Adrenal gland (tissue), 5 donors: ENCODE measurements at regions not wholly inside any gene's neighbourhood (a gene's known extent, or its start where the extent isn't known, plus 50 kb on each side); places are given as distances from the start of the nearest gene placed in this dataset.

Experiments
- POLR2A ChIP-seq, 2 donors: fragments of 450-650 bp; IDR thresholded peaks; one replicate each; pipeline ENCODE4 v1.6.1; 2017; ENCODE audit warnings: antibody characterized with exemption in 2 of 2, mild to moderate bottlenecking in 2 of 2, moderate library complexity in 1 of 2
- TF ChIP-seq, protein P1 (sequence below), 6 experiments: fragments of 450-650 bp in 4 of 6; fragments of 200-600 bp in 2 of 6; sonication (generic) in 1 of 6; IDR thresholded peaks; 1 replicate in 5 of 6; 2 replicates in 1 of 6; pipeline versions ENCODE4 v1.5.1 to v1.8.0; 2016 to 2021; ENCODE audit warnings: antibody characterized with exemption in 6 of 6, mild to moderate bottlenecking in 2 of 6, moderate library complexity in 1 of 6
- donor health status: DM: no; HTN: no; CAD: no.

DNA sequence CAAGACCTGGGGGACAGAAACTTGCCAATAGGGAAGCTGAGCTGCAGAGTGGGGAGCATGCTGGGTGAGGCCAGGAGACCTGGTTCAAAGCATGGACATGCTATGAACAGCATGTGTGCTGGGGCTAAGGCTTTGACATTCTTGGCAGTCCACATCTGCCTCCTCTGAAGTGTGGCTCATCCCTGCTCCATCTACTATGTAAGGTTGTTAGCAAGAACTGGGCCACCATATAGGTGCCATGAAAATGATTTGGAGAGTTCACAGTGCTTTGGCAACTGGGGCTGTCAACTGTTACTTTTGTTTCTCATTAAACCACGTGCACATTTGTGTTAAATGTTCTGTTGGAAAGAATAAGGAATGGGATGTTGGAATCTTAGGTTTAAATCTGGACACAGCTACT lies 311.1 kb downstream of the CDC5L start:
- TF ChIP-seq, protein P1, sequence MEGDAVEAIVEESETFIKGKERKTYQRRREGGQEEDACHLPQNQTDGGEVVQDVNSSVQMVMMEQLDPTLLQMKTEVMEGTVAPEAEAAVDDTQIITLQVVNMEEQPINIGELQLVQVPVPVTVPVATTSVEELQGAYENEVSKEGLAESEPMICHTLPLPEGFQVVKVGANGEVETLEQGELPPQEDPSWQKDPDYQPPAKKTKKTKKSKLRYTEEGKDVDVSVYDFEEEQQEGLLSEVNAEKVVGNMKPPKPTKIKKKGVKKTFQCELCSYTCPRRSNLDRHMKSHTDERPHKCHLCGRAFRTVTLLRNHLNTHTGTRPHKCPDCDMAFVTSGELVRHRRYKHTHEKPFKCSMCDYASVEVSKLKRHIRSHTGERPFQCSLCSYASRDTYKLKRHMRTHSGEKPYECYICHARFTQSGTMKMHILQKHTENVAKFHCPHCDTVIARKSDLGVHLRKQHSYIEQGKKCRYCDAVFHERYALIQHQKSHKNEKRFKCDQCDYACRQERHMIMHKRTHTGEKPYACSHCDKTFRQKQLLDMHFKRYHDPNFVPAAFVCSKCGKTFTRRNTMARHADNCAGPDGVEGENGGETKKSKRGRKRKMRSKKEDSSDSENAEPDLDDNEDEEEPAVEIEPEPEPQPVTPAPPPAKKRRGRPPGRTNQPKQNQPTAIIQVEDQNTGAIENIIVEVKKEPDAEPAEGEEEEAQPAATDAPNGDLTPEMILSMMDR (IDR thresholded peaks at IDR 0.05): no peak
- TF ChIP-seq POLR2A (IDR thresholded peaks at IDR 0.05): no peak
